GM12875 (cell line): ENCODE measurements at regions not wholly inside any gene's neighbourhood (a gene's known extent, or its start where the extent isn't known, plus 50 kb on each side); places are given as distances from the start of the nearest gene placed in this dataset.

Experiments used
- H3K4me3 ChIP-seq: one replicate; pipeline ENCODE4 v1.5.1; 2011; ENCODE audit warnings: low read depth, low read length, control low read depth
- TF ChIP-seq, protein P1 (sequence below): IDR thresholded peaks from 2 replicates; pipeline ENCODE4 v1.5.1; 2011; ENCODE audit warnings: low read depth, mild to moderate bottlenecking, control low read depth, inconsistent platforms, low read length, moderate library complexity, borderline replicate concordance; ENCODE audit not compliant: insufficient read depth

DNA sequence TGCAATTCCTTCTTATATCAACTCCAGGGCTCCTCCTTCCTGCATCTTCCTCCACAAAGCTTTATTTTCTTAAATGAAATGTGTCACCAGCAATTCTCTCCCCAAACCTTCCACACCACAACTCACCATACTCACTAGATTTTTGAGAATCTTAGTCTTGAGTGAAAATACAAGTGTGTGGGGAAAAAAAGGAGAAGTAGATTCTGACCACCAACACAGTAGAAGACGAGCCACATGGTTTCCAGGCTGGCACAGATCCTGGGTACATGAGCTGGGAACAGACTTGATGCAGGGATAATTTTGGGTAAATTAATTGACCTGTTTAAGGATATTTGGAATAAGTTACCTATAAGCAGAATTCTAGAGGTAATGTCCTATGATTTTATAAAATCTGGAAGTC lies 72.8 kb upstream of the KCNJ15 start:
- TF ChIP-seq, protein P1, sequence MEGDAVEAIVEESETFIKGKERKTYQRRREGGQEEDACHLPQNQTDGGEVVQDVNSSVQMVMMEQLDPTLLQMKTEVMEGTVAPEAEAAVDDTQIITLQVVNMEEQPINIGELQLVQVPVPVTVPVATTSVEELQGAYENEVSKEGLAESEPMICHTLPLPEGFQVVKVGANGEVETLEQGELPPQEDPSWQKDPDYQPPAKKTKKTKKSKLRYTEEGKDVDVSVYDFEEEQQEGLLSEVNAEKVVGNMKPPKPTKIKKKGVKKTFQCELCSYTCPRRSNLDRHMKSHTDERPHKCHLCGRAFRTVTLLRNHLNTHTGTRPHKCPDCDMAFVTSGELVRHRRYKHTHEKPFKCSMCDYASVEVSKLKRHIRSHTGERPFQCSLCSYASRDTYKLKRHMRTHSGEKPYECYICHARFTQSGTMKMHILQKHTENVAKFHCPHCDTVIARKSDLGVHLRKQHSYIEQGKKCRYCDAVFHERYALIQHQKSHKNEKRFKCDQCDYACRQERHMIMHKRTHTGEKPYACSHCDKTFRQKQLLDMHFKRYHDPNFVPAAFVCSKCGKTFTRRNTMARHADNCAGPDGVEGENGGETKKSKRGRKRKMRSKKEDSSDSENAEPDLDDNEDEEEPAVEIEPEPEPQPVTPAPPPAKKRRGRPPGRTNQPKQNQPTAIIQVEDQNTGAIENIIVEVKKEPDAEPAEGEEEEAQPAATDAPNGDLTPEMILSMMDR, result no peak
- H3K4me3 ChIP-seq, result no peak overlapping the region

DNA sequence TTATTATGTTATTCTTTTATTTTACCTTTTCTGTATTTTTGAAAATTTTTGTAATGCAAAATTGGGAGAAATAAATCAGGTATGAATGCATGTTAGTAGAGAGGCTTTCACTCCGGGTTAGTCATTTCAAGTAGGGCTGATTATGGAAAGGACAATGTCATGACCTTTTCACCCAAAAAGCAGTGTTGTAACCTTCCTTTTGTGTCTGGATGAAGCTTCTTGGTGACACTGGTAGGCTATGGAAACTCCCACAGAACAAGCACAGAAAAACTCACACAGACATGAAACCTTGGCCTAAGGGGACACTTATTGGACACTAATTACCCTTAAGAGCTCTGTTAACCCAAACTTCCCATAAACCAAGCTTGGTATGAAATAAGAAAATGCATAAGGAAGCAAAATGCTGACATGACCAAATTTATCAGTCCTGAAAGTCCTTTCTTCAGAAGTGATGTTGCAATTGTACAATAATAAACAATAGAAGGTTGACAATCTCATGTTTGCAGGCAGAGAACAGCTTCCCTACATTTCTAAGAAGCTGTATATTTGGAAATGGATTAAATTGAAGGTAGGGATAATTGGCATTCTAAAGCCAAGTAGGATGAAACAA lies 70.0 kb upstream of the KCNJ15 start:
- TF ChIP-seq, protein P1, result no peak
- no peak overlapping the region for H3K4me3 ChIP-seq

DNA sequence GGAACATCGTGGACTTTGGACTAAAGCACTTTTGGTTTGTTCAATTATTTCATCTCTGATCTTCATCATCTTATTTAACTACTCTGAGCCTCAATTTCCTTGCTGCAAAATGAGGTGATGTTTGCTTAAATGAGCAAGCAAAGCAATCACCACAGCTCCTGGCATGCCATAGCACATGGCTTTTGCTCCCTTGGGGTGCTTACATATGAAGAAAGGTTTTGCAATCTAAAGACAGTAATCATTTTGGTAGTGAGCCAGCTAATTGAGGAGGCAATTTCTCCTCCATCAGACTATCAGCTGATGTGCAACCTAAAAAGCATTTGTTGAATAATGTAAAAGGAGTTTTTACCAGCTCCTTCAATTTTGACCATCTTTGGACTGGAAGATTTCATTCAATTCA lies 68.8 kb upstream of the KCNJ15 start:
- TF ChIP-seq, protein P1, result no peak
- H3K4me3 ChIP-seq, result no peak overlapping the region

DNA sequence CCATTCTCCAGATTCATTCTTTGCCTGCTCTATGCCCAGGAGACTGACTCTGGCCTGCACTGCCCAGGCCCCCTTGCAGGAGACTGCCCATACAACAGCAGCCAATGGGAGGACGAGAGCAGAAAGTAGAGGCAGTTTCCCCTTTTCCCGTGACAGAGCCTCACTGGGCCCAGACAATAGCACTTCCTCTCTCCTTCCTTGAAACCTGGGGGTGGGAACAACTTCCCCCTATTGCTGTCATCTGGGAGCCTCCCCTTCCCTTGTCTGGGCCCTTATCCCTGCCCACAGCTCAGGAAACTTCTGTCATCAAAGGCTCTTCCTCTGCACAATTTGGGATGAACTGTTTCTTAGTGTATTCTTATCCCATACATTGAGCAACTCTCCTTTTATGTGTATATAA lies 60.8 kb upstream of the KCNJ15 start:
- TF ChIP-seq, protein P1, result no peak
- no peak overlapping the region for H3K4me3 ChIP-seq

DNA sequence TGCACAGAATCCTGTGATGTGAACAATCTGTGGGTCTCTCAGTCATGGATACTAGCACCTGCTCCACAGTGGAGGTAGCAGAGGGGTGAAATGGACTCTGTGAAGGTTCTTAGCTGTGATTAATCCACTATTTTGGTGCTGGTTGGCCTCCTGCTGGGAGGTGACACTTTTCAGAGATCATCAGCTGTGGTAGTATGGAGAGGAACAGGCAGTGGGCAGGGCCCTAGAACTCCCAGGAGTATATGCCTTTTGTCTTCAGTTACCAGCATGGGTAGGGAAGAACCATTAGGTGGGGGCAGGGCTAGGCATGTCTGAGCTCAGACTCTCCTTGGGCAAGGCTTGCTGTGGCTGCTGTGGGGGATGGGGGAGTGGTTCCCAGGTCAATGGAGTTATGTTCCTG lies 54.0 kb upstream of the KCNJ15 start:
- TF ChIP-seq, protein P1, result no peak
- no peak overlapping the region for H3K4me3 ChIP-seq

DNA sequence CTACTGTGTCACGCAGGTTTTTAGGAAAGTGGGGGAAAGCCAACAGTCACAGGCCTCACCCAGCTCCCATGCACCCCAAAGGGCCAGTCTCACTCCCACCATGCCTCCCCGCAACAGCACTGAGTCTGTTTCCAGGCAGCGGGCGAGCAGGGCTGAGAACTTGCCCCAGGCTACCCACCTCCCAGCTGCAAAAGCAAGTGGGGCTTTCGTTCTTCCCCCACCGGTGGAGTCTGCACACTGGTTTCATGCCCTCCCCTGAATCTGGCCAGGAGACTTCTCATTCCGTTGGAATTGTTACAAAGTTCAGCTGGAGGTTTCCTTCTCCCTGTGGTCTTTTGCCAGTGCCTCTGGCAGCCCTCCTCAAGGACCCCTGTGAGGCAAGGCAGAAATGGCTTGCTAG lies 53.6 kb upstream of the KCNJ15 start:
- TF ChIP-seq, protein P1, result no peak
- no peak overlapping the region for H3K4me3 ChIP-seq

DNA sequence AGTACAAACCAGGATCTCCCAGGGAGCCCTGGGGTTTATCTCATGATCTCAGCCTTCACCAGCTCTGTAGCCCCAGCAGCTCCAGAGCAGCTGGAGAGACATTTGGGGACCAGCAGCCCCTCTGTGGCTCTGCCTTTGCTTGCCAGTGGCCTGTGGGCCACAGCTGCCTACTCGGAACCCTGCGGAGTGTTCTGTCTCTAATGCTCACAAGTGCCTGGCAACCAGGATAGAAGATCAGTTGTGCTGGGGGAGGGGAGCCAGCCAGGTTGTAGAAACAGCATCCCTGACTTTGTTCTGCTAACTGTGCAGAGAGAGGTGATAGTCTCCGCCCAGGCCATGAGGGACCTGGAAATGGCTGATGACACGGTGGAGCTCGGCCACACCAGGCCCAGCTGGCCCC lies 50.9 kb upstream of the KCNJ15 start:
- TF ChIP-seq, protein P1, result no peak

More for the DNA sequence above, 50.9 kb upstream of the KCNJ15 start:
- H3K4me3 ChIP-seq, result no peak overlapping the region
